ENCODE measurements at regions not wholly inside any gene's neighbourhood (a gene's known extent, or its start where the extent isn't known, plus 50 kb on each side); places are given as distances from the start of the nearest gene placed in this dataset.

DNA sequence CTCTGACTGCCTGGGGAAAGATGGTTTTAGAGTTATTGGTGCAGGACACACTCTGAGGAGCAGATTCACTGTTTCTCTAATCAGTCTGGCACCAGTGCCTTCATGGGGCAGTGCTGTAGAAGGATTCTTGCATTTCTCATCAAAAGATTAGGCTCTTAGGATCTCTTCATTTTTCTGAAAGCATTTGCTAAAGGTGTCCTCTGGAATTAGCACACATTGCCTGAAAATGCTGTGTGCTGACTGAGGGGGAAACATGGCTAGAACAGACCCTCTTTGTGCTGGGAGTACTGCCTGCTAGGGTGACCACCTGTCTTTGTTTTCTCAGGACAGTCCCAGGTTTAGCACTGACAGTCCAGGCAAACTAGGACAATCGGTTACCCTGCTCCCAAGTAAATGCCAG is 301.0 kb downstream of the PTEN start:
- no peak for DNase-seq (ENCODE audit: low spot score)
- Histone ChIP-seq H3K9me3 (ENCODE audit: low read depth, low read length, poor library complexity, severe bottlenecking) (peaks cover 4% of the 10 kb centered on the region), H3K27me3 (replicated peaks; ENCODE audit: insufficient read depth, low read depth, low read length, poor library complexity) (no peaks in the 10 kb centered on the region), H3K4me1 (ENCODE audit: insufficient read depth, low read length, poor library complexity, severe bottlenecking) (no peaks in the 10 kb centered on the region), H3K4me3 (ENCODE audit: low read depth, low read length, poor library complexity, severe bottlenecking) (no peak overlapping the region), H3K36me3 (ENCODE audit: insufficient read depth, low read length, poor library complexity, severe bottlenecking) (no peaks in the 10 kb centered on the region), H3K27ac (ENCODE audit: low read depth, low read length, poor library complexity, severe bottlenecking) (no peak overlapping the region)
- no TSS peak for BruUV-seq (replicated peaks)
- TF ChIP-seq, protein P1, sequence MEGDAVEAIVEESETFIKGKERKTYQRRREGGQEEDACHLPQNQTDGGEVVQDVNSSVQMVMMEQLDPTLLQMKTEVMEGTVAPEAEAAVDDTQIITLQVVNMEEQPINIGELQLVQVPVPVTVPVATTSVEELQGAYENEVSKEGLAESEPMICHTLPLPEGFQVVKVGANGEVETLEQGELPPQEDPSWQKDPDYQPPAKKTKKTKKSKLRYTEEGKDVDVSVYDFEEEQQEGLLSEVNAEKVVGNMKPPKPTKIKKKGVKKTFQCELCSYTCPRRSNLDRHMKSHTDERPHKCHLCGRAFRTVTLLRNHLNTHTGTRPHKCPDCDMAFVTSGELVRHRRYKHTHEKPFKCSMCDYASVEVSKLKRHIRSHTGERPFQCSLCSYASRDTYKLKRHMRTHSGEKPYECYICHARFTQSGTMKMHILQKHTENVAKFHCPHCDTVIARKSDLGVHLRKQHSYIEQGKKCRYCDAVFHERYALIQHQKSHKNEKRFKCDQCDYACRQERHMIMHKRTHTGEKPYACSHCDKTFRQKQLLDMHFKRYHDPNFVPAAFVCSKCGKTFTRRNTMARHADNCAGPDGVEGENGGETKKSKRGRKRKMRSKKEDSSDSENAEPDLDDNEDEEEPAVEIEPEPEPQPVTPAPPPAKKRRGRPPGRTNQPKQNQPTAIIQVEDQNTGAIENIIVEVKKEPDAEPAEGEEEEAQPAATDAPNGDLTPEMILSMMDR (conservative IDR thresholded peaks at IDR 0.05; ENCODE audit: low read depth, low read length), result no peak
- no peak for TF ChIP-seq EZH2 (IDR thresholded peaks at IDR 0.05; ENCODE audit: borderline replicate concordance, low read depth, low read length, poor library complexity, severe bottlenecking)
- intact Hi-C loops (cut with micrococcal nuclease; ENCODE audit: unreplicated experiment), result no loop called here
- ChIA-PET CTCF (no interaction called here), POLR2A (ENCODE audit: low non-redundant PET) (no interaction called here)

DNA sequence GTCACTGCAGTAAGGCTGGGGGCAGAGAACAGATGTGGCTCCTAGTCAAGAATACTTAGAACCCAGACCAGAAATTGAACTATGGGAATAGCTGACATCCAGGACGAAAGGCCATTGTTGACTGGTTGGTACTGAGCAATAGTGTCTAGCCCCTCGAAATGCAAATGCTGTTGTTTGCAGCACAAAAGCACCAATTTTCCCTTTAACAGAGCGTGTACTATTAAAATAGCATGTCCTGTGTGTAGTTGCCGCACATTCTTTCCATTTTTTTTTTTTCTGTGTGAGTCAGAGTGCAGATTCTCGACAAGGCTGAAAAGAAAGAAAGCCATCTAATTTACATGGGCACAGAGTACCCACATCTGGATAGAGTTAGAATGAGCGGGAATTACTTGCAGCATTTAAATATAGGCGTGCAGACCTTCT is 302.4 kb downstream of the PTEN start:
- H3K27me3 ChIP-seq (replicated peaks; ENCODE audit: insufficient read depth, low read depth, low read length, poor library complexity), result no peaks in the 10 kb centered on the region
- H3K27ac ChIP-seq (ENCODE audit: low read depth, low read length, poor library complexity, severe bottlenecking), result no peak overlapping the region
- H3K36me3 ChIP-seq (ENCODE audit: insufficient read depth, low read length, poor library complexity, severe bottlenecking), result no peaks in the 10 kb centered on the region
- TF ChIP-seq EZH2 (IDR thresholded peaks at IDR 0.05; ENCODE audit: borderline replicate concordance, low read depth, low read length, poor library complexity, severe bottlenecking), result no peak
- TF ChIP-seq, protein P1 (conservative IDR thresholded peaks at IDR 0.05; ENCODE audit: low read depth, low read length), result no peak
- H3K4me3 ChIP-seq (ENCODE audit: low read depth, low read length, poor library complexity, severe bottlenecking), result no peak overlapping the region
- intact Hi-C loops (cut with micrococcal nuclease; ENCODE audit: unreplicated experiment), result no loop called here
- BruUV-seq (replicated peaks), result no TSS peak
- peaks cover 4% of the 10 kb centered on the region for H3K9me3 ChIP-seq (ENCODE audit: low read depth, low read length, poor library complexity, severe bottlenecking)
- DNase-seq (ENCODE audit: low spot score), result no peak
- ChIA-PET POLR2A (ENCODE audit: low non-redundant PET) (no interaction called here), CTCF (no interaction called here)
- no peaks in the 10 kb centered on the region for H3K4me1 ChIP-seq (ENCODE audit: insufficient read depth, low read length, poor library complexity, severe bottlenecking)

DNA sequence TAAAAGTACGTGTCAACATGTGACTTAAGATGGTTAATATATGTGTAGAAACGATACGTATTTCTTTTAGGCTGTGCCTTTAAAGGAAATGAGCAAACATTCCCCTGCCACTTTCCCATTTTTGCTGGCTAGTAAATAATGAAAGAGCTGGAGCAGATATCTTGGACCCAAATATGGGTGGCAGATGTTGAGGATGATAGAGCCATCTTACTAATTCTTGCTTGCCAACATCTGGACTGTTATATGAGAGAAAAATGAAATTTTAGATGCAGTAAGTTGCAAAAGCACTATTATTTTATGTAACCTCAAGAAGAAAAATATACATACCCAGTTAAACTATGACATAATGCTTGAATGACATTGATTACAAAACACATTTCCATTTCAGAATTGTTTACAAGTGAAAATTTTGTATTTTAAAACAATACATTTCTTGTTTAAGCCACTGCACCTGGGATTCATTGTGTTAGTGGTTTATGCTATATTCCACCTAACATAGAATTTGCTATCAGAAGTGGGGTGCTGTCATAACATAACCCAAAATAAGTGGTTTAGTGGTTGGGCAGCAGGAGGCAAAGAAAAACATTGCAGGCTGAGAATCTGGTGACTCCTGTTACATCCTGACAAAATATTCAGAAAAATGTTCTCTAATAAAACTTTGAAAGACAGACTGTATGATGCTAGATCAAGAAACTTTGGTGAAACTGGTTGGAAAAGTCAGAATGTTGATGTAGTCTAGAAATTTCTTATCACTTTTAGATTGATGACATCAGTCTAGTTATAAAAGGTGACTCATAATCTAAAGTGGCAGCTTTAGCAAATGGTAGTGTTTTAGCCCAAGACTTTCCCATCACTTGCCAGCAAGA is 305.0 kb downstream of the PTEN start:
- Histone ChIP-seq H3K36me3 (ENCODE audit: insufficient read depth, low read length, poor library complexity, severe bottlenecking) (no peaks in the 10 kb centered on the region), H3K9me3 (ENCODE audit: low read depth, low read length, poor library complexity, severe bottlenecking) (peaks cover 4% of the 10 kb centered on the region), H3K27me3 (replicated peaks; ENCODE audit: insufficient read depth, low read depth, low read length, poor library complexity) (no peaks in the 10 kb centered on the region), H3K4me3 (ENCODE audit: low read depth, low read length, poor library complexity, severe bottlenecking) (no peak overlapping the region), H3K4me1 (ENCODE audit: insufficient read depth, low read length, poor library complexity, severe bottlenecking) (no peaks in the 10 kb centered on the region), H3K27ac (ENCODE audit: low read depth, low read length, poor library complexity, severe bottlenecking) (no peak overlapping the region)
- intact Hi-C loops (cut with micrococcal nuclease; ENCODE audit: unreplicated experiment), result no loop called here
- no peak for DNase-seq (ENCODE audit: low spot score)
- BruUV-seq (replicated peaks), result no TSS peak
- TF ChIP-seq EZH2 (IDR thresholded peaks at IDR 0.05; ENCODE audit: borderline replicate concordance, low read depth, low read length, poor library complexity, severe bottlenecking), result no peak
- TF ChIP-seq, protein P1 (conservative IDR thresholded peaks at IDR 0.05; ENCODE audit: low read depth, low read length), result no peak
- ChIA-PET POLR2A (ENCODE audit: low non-redundant PET) (interaction anchor here (0.6 kb wide), 1 partner anchor 68 kb away, joined by 4 read pairs; no protein-coding TSS in a partner anchor), CTCF (no interaction called here)

All from A673 (cell line).